Astrocyte (in vitro differentiated cells and primary cell): ENCODE measurements at regions not wholly inside any gene's neighbourhood (a gene's known extent, or its start where the extent isn't known, plus 50 kb on each side); places are given as distances from the start of the nearest gene placed in this dataset.

Experiments used
- DNase-seq: peaks from one replicate; pipeline ENCODE4 v3.0.0-alpha.2; 2010; ENCODE audit warnings: low read depth
- FAIRE-seq: peaks from 2 replicates; lab custom pipeline; 2011; peaks lifted over from hg19 to GRCh38; lab: Jason Lieb, UNC
- H2AFZ ChIP-seq: 2 replicates; pipeline ENCODE4 v1.6.0; 2012; ENCODE audit warnings: low read depth, low read length, inconsistent platforms
- H3K27ac ChIP-seq: 2 replicates; pipeline ENCODE4 v1.5.1; 2011; ENCODE audit warnings: low read depth, low read length, inconsistent platforms
- H3K27me3 ChIP-seq: 2 replicates; pipeline ENCODE4 v1.6.0; 2011; ENCODE audit warnings: low read length, inconsistent platforms; ENCODE audit not compliant: insufficient read depth
- H3K36me3 ChIP-seq: 2 replicates; pipeline ENCODE4 v1.5.1; 2011; ENCODE audit warnings: low read length, inconsistent platforms; ENCODE audit not compliant: insufficient read depth
- H3K4me1 ChIP-seq: 2 replicates; pipeline ENCODE4 v1.5.1; 2011; ENCODE audit warnings: low read length, inconsistent platforms; ENCODE audit not compliant: insufficient read depth
- H3K4me2 ChIP-seq: 2 replicates; pipeline ENCODE4 v1.6.0; 2012; ENCODE audit warnings: low read length, inconsistent platforms
- H3K4me3 ChIP-seq: 2 replicates; pipeline ENCODE4 v1.5.1; 2011; ENCODE audit warnings: low read depth, mild to moderate bottlenecking, low read length, inconsistent platforms; ENCODE audit not compliant: insufficient read depth
- H3K79me2 ChIP-seq: 2 replicates; pipeline ENCODE4 v1.6.0; 2012; ENCODE audit warnings: mild to moderate bottlenecking, low read length, inconsistent platforms; ENCODE audit not compliant: insufficient read depth
- H3K9ac ChIP-seq: 2 replicates; pipeline ENCODE4 v1.6.0; 2012; ENCODE audit warnings: mild to moderate bottlenecking, low read length, inconsistent platforms
- H3K9me3 ChIP-seq: 2 replicates; pipeline ENCODE4 v1.5.1; 2012; ENCODE audit warnings: low read depth, mild to moderate bottlenecking, low read length, inconsistent platforms; ENCODE audit not compliant: insufficient read depth
- H4K20me1 ChIP-seq: 2 replicates; pipeline ENCODE4 v1.6.0; 2012; ENCODE audit warnings: low read length, inconsistent platforms; ENCODE audit not compliant: insufficient read depth
- H3K27ac Mint-ChIP-seq: one replicate; pipeline ENCODE4 v1.8.0; 2021; ENCODE audit warnings: mild to moderate bottlenecking, mixed read lengths; ENCODE audit not compliant: unreplicated experiment
- H3K27me3 Mint-ChIP-seq: one replicate; pipeline ENCODE4 v1.8.0; 2021; ENCODE audit warnings: low read depth, mixed read lengths; ENCODE audit not compliant: unreplicated experiment
- H3K36me3 Mint-ChIP-seq: one replicate; pipeline ENCODE4 v1.8.0; 2021; ENCODE audit warnings: low read depth, mixed read lengths; ENCODE audit not compliant: unreplicated experiment
- H3K4me1 Mint-ChIP-seq: one replicate; pipeline ENCODE4 v1.8.0; 2021; ENCODE audit warnings: low read depth, mixed read lengths; ENCODE audit not compliant: unreplicated experiment
- H3K4me3 Mint-ChIP-seq: one replicate; pipeline ENCODE4 v1.8.0; 2021; ENCODE audit warnings: mild to moderate bottlenecking, moderate library complexity, mixed read lengths; ENCODE audit not compliant: unreplicated experiment
- H3K9me3 Mint-ChIP-seq: one replicate; pipeline ENCODE4 v1.8.0; 2021; ENCODE audit warnings: mild to moderate bottlenecking, mixed read lengths; ENCODE audit not compliant: unreplicated experiment
- CTCF ChIP-seq: IDR thresholded peaks from 2 replicates; pipeline ENCODE4 v1.5.1; 2011; ENCODE audit warnings: low read depth, mild to moderate bottlenecking, inconsistent platforms, low read length, moderate library complexity; ENCODE audit not compliant: insufficient read depth
- EZH2 ChIP-seq: IDR thresholded peaks from 2 replicates; pipeline ENCODE4 v1.6.1; 2012; ENCODE audit warnings: mild to moderate bottlenecking, low read length, inconsistent platforms; ENCODE audit not compliant: insufficient read depth

DNA sequence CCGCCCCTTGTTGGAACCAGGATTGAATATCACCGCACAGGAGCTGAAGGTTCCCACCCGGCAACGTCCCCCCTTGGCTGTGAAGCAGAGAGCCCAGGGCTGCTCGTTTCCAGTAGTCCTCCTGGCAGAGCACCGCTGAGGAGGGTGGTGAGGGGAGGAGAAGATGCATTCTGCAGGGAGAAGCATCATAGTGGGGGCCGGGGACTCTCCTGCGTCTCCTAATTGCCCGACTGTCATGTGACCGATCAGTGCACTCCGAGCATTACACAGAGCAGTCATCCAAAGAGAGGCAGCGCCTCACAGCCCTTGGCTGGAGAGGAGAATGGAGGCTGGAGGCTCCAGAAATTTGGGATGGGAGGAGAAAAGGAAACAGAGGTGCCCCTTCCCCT is 85.0 kb upstream of the SEPTIN5 start:
- Histone ChIP-seq H3K79me2 (no peaks in the 10 kb centered on the region), H3K36me3 (no peaks in the 10 kb centered on the region), H2AFZ (no peak overlapping the region), H3K9ac (no peak overlapping the region), H3K4me2 (no peak overlapping the region), H3K27ac (no peak overlapping the region), H3K4me3 (no peak overlapping the region), H4K20me1 (no peaks in the 10 kb centered on the region), H3K4me1 (no peaks in the 10 kb centered on the region), H3K27me3 (peaks cover 2% of the 10 kb centered on the region), H3K9me3 (peaks cover 3% of the 10 kb centered on the region)
- FAIRE-seq, result no peak
- Mint-ChIP-seq H3K4me3 (no peak overlapping the region), H3K27ac (no peak overlapping the region), H3K36me3 (no peaks in the 10 kb centered on the region), H3K9me3 (no peaks in the 10 kb centered on the region), H3K4me1 (no peaks in the 10 kb centered on the region), H3K27me3 (peaks cover 37% of the 10 kb centered on the region)
- TF ChIP-seq EZH2 (no peak), CTCF (no peak)
- no peak for DNase-seq

- Histone ChIP-seq H3K27me3 (peaks cover 2% of the 10 kb centered on the region), H3K79me2 (no peaks in the 10 kb centered on the region), H4K20me1 (no peaks in the 10 kb centered on the region), H3K4me3 (no peak overlapping the region), H2AFZ (no peak overlapping the region), H3K27ac (no peak overlapping the region), H3K36me3 (no peaks in the 10 kb centered on the region), H3K9ac (no peak overlapping the region), H3K9me3 (peaks cover 3% of the 10 kb centered on the region), H3K4me2 (no peak overlapping the region), H3K4me1 (no peaks in the 10 kb centered on the region)
- TF ChIP-seq CTCF (peak; percentile 94), EZH2 (no peak)
- no peak overlapping the region for H3K4me3 Mint-ChIP-seq
- FAIRE-seq (no peak), DNase-seq (peak; percentile 22)
- H3K4me1 Mint-ChIP-seq, result no peaks in the 10 kb centered on the region
- no peaks in the 10 kb centered on the region for H3K36me3 Mint-ChIP-seq
- peaks cover 41% of the 10 kb centered on the region for H3K27me3 Mint-ChIP-seq
- H3K9me3 Mint-ChIP-seq, result no peaks in the 10 kb centered on the region
- no peak overlapping the region for H3K27ac Mint-ChIP-seq
Measured at GRCh38 chr22:19629720-19630419, 84.4 kb upstream of the SEPTIN5 start.

- FAIRE-seq (no peak), DNase-seq (no peak)
- no peaks in the 10 kb centered on the region for H3K79me2 ChIP-seq
Measured at GRCh38 chr22:19630614-19631013, 83.7 kb upstream of the SEPTIN5 start.

More at GRCh38 chr22:19630614-19631013, 83.7 kb upstream of the SEPTIN5 start:
- H4K20me1 ChIP-seq, result no peaks in the 10 kb centered on the region
- no peaks in the 10 kb centered on the region for H3K4me1 ChIP-seq
- peaks cover 2% of the 10 kb centered on the region for H3K27me3 ChIP-seq
- Mint-ChIP-seq H3K36me3 (no peaks in the 10 kb centered on the region), H3K27me3 (peaks cover 41% of the 10 kb centered on the region), H3K9me3 (no peaks in the 10 kb centered on the region), H3K4me3 (no peak overlapping the region), H3K27ac (no peak overlapping the region), H3K4me1 (no peaks in the 10 kb centered on the region)
- no peak overlapping the region for H3K4me3 ChIP-seq
- H3K9me3 ChIP-seq, result peaks cover 3% of the 10 kb centered on the region
- no peak overlapping the region for H2AFZ ChIP-seq
- H3K27ac ChIP-seq, result no peak overlapping the region
- no peaks in the 10 kb centered on the region for H3K36me3 ChIP-seq
- no peak overlapping the region for H3K4me2 ChIP-seq
- no peak overlapping the region for H3K9ac ChIP-seq
- TF ChIP-seq CTCF (no peak), EZH2 (no peak)
